B cell (primary cell): ENCODE measurements at regions not wholly inside any gene's neighbourhood (a gene's known extent, or its start where the extent isn't known, plus 50 kb on each side); places are given as distances from the start of the nearest gene placed in this dataset.
A peak's percentile ranks its signal among the peaks of the same experiment; 100 is the strongest.

Experiments
- ATAC-seq: fragments of 200-7000 bp; cut with Tn5 transposase; one replicate; pipeline ENCODE4 v1.10.0; 2021; ENCODE audit warnings: low read depth, mild to moderate bottlenecking, moderate number of reproducible peaks, moderate library complexity
- CTCF ChIA-PET: fragments of 350-600 bp; sonication (Branson Sonifier 250); formaldehyde crosslinking; loops from one replicate; lab custom pipeline; 2021; ENCODE audit warnings: antibody characterized with exemption, inconsistent platforms; lab: Charles Lee
- POLR2A ChIA-PET: fragments of 350-600 bp; sonication (Branson Sonifier 250); formaldehyde crosslinking; loops from one replicate; lab custom pipeline; 2021; ENCODE audit warnings: antibody characterized with exemption; lab: Charles Lee
- DNase-seq: peaks from one replicate; pipeline ENCODE4 v3.0.0; 2013
- H2AFZ ChIP-seq: 2 replicates; pipeline ENCODE4 v1.6.1; 2012; ENCODE audit warnings: mild to moderate bottlenecking, low read depth, low read length; ENCODE audit not compliant: insufficient read depth, poor library complexity, severe bottlenecking
- H3K27ac ChIP-seq, 2 donors: 1 replicate in 1 of 2; 2 replicates in 1 of 2; pipeline ENCODE4 v1.5.1; 2012 to 2013; ENCODE audit warnings: low read length in 2 of 2, mild to moderate bottlenecking in 2 of 2, moderate library complexity in 1 of 2
- H3K27me3 ChIP-seq, 4 experiments: fragments of 200-600 bp in 1 of 4; sonication (generic) in 1 of 4; replicated peaks in 1 of 4; 1 replicate in 2 of 4; 2 replicates in 2 of 4; pipeline versions ENCODE4 v1.6.1 to v1.7.0; 2013 to 2016; ENCODE audit warnings: low read length in 3 of 4, mild to moderate bottlenecking in 2 of 4, mixed read lengths in 1 of 4, moderate library complexity in 1 of 4; ENCODE audit not compliant: insufficient read depth in 4 of 4, control insufficient read depth in 3 of 4; ENCODE audit errors: control extremely low read depth in 1 of 4
- H3K36me3 ChIP-seq, 2 experiments: replicated peaks in 1 of 2; 1 replicate in 1 of 2; 2 replicates in 1 of 2; pipeline versions ENCODE4 v1.6.1 to v1.7.1; 2013; ENCODE audit warnings: low read length in 1 of 2; ENCODE audit not compliant: insufficient read depth in 2 of 2, control insufficient read depth in 1 of 2; ENCODE audit errors: control extremely low read depth in 1 of 2, extremely low read depth in 1 of 2
- H3K4me1 ChIP-seq, 2 donors: fragments of 200-600 bp in 1 of 2; sonication (generic) in 1 of 2; 1 replicate in 1 of 2; 2 replicates in 1 of 2; pipeline versions ENCODE4 v1.5.1 to v1.6.1; 2013 to 2017; ENCODE audit warnings: low read length in 2 of 2; ENCODE audit not compliant: control insufficient read depth in 2 of 2, insufficient read depth in 2 of 2
- H3K4me2 ChIP-seq: replicated peaks from 2 replicates; pipeline ENCODE3; 2012; ENCODE audit warnings: mild to moderate bottlenecking, low read depth, low read length; ENCODE audit not compliant: poor library complexity, severe bottlenecking
- H3K4me3 ChIP-seq, 5 experiments: fragments of 200-600 bp in 1 of 5; sonication (generic) in 1 of 5; 1 replicate in 3 of 5; 2 replicates in 2 of 5; pipeline versions ENCODE4 v1.5.1 to v1.7.0; 2011 to 2016; ENCODE audit warnings: low read length in 4 of 5, mild to moderate bottlenecking in 4 of 5, low read depth in 2 of 5, control low read depth in 1 of 5, moderate library complexity in 1 of 5; ENCODE audit not compliant: insufficient read depth in 1 of 5; ENCODE audit errors: control extremely low read depth in 1 of 5, extremely low read depth in 1 of 5
- H3K79me2 ChIP-seq: fragments of 200-600 bp; sonication (generic); one replicate; pipeline ENCODE4 v1.6.0; 2016; ENCODE audit warnings: low read length; ENCODE audit not compliant: control insufficient read depth, insufficient read depth
- H3K9ac ChIP-seq: fragments of 200-600 bp; sonication (generic); 2 replicates; pipeline ENCODE4 v1.6.1; 2017; ENCODE audit warnings: mild to moderate bottlenecking, low read length, moderate library complexity
- H3K9me3 ChIP-seq, 3 donors: one replicate each; pipeline versions ENCODE4 v1.6.1 to v1.7.1; 2013; ENCODE audit warnings: low read length in 2 of 3; ENCODE audit not compliant: control insufficient read depth in 2 of 3, insufficient read depth in 1 of 3; ENCODE audit errors: control extremely low read depth in 1 of 3
- H4K20me1 ChIP-seq: 2 replicates; pipeline ENCODE4 v1.6.0; 2012; ENCODE audit warnings: mild to moderate bottlenecking, low read length; ENCODE audit not compliant: insufficient read depth, control insufficient read depth, poor library complexity, severe bottlenecking
- H3K27ac Mint-ChIP-seq: one replicate; pipeline ENCODE4 v1.8.0; 2021; ENCODE audit warnings: mixed read lengths
- H3K27me3 Mint-ChIP-seq: one replicate; pipeline ENCODE4 v1.8.0; 2021; ENCODE audit warnings: mixed read lengths
- H3K4me1 Mint-ChIP-seq: one replicate; pipeline ENCODE4 v1.8.0; 2021; ENCODE audit warnings: mixed read lengths
- H3K4me3 Mint-ChIP-seq: one replicate; pipeline ENCODE4 v1.8.0; 2021; ENCODE audit warnings: mixed read lengths
- H3K9me3 Mint-ChIP-seq: one replicate; pipeline ENCODE4 v1.8.0; 2022; ENCODE audit warnings: mixed read lengths; ENCODE audit not compliant: insufficient read depth
- CTCF ChIP-seq: fragments of 200-600 bp; IDR thresholded peaks from one replicate; pipeline ENCODE4 v1.8.0; 2022; ENCODE audit warnings: antibody characterized with exemption, mild to moderate bottlenecking
- EZH2 ChIP-seq: IDR thresholded peaks from 2 replicates; pipeline ENCODE4 v1.6.1; 2012; ENCODE audit warnings: borderline replicate concordance, low read depth, mild to moderate bottlenecking, moderate library complexity, low read length; ENCODE audit not compliant: insufficient read depth, poor library complexity, severe bottlenecking
- WGBS: methylation state at CpG from one replicate; pipeline ENCODE4 v1.1.5; 2013; ENCODE audit warnings: missing lambda C conversion rate; ENCODE audit not compliant: insufficient coverage; 5-methylcytosine and 5-hydroxymethylcytosine counted together
- intact Hi-C: fragments of 100-400 bp; cut with micrococcal nuclease; formaldehyde crosslinking; loops from one replicate; pipeline ENCODE4 v1.10.0; 2022

DNA sequence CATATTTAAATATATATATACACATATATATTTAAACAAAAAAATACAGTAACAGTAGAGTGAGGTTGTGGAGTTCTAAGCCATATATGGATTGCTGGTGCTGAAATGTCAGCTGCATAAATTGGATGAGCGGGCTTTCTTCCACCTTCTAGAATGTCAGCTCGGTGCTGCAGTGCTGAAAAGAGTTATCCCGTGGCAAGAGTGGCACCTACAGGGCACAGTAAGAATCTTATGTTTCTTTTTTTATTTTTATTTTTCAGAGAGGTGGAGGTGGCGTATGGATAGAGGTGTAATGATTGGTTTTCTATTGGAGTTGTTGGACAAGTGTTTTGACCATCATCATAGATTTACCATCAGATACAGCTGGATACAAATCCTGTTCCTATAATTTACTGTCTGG lies 86.2 kb upstream of the DYNC1I1 start:
- Histone ChIP-seq H3K4me1 (peaks cover 0 to 4% of the 10 kb centered on the region in 2 donors), H3K4me2 (no peak overlapping the region), H3K9ac (no peak overlapping the region), H3K27me3 (no peaks in the 10 kb centered on the region), H3K79me2 (no peaks in the 10 kb centered on the region), H3K27ac (no peak overlapping the region), H2AFZ (no peak overlapping the region), H3K4me3 (no peak overlapping the region), H3K36me3 (no peaks in the 10 kb centered on the region), H4K20me1 (no peaks in the 10 kb centered on the region), H3K9me3 (no peaks in the 10 kb centered on the region)
- CTCF ChIA-PET: interaction anchor here (0.6 to 11.2 kb wide), 41 partner anchors 8 to 1237 kb away, joined by 3 to 695 read pairs (median 4); no protein-coding TSS in a partner anchor
- ATAC-seq (peak; percentile 81), DNase-seq (peak; percentile 59)
- intact Hi-C loops: loop anchor here (1.0 to 5.0 kb wide), 5 partner anchors 77 to 1784 kb away; no protein-coding TSS in a partner anchor
- H3K27ac Mint-ChIP-seq: no peak overlapping the region
- H3K27me3 Mint-ChIP-seq: no peaks in the 10 kb centered on the region
- H3K9me3 Mint-ChIP-seq: no peaks in the 10 kb centered on the region
- H3K4me3 Mint-ChIP-seq: no peak overlapping the region
- peak; percentile 68 for TF ChIP-seq CTCF
- TF ChIP-seq EZH2: no peak
- POLR2A ChIA-PET: interaction anchor here (0.6 to 1.1 kb wide), 3 partner anchors 64 to 157 kb away, joined by 3 to 5 read pairs (median 4); no protein-coding TSS in a partner anchor
- 7% methylated on average over 3 of the region's 4 CpGs for WGBS
- peaks cover 5% of the 10 kb centered on the region for H3K4me1 Mint-ChIP-seq

GRCh38 chr7:95684505-95684904 lies 87.8 kb upstream of the DYNC1I1 start:
- ATAC-seq (no peak), DNase-seq (no peak)
- Histone ChIP-seq H3K4me1 (no peaks in the 10 kb centered on the region), H3K4me2 (no peak overlapping the region), H2AFZ (no peak overlapping the region), H3K9ac (no peak overlapping the region), H3K79me2 (no peaks in the 10 kb centered on the region), H3K4me3 (no peak overlapping the region), H3K9me3 (no peaks in the 10 kb centered on the region), H3K36me3 (no peaks in the 10 kb centered on the region), H3K27ac (no peak overlapping the region), H4K20me1 (no peaks in the 10 kb centered on the region), H3K27me3 (no peaks in the 10 kb centered on the region)
- H3K9me3 Mint-ChIP-seq: no peaks in the 10 kb centered on the region
- TF ChIP-seq EZH2 (no peak), CTCF (no peak)
- no peaks in the 10 kb centered on the region for H3K27me3 Mint-ChIP-seq
- ChIA-PET POLR2A (no interaction called here), CTCF (interaction anchor here (1.0 to 11.2 kb wide), 7 partner anchors 17 to 173 kb away, joined by 3 to 270 read pairs (median 21); no protein-coding TSS in a partner anchor)
- H3K27ac Mint-ChIP-seq: no peak overlapping the region
- H3K4me1 Mint-ChIP-seq: peaks cover 1% of the 10 kb centered on the region
- no peak overlapping the region for H3K4me3 Mint-ChIP-seq
- WGBS: no CpG with 5 or more reads among the region's 2 CpGs
- intact Hi-C loops: no loop called here
